IMR-90 (cell line): ENCODE measurements at regions not wholly inside any gene's neighbourhood (a gene's known extent, or its start where the extent isn't known, plus 50 kb on each side); places are given as distances from the start of the nearest gene placed in this dataset.

Source experiments
- ATAC-seq: fragments of 200-7000 bp; cut with Tn5 transposase; 2 replicates; pipeline ENCODE4 v1.9.1; 2020; ENCODE audit warnings: low read depth, mild to moderate bottlenecking, moderate library complexity
- BruUV-seq: library from RNA; stranded (reverse); fragments of 400-500 nt; replicated peaks from 2 replicates; lab custom pipeline; 2021; lab: Mats Ljungman, UMichigan
- CTCF ChIA-PET: fragments of 300-600 bp; formaldehyde crosslinking; extraction: SDS; loops from one replicate; lab custom pipeline; 2021; ENCODE audit warnings: antibody characterized with exemption; lab: Yijun Ruan, JAX
- POLR2A ChIA-PET: fragments of 300-600 bp; sonication (Branson Sonifier 250); formaldehyde crosslinking; loops from one replicate; lab custom pipeline; 2022; ENCODE audit warnings: antibody characterized with exemption; ENCODE audit not compliant: unreplicated experiment; lab: Charles Lee
- DNase-seq: peaks from one replicate; pipeline ENCODE4 v3.0.0; 2013
- H2AFZ ChIP-seq: replicated peaks from 2 replicates; pipeline ENCODE3; 2013; ENCODE audit warnings: low read length, mild to moderate bottlenecking; ENCODE audit not compliant: poor library complexity
- H2AK5ac ChIP-seq: 2 replicates; pipeline ENCODE4 v1.6.1; 2013; ENCODE audit warnings: low read depth, low read length, inconsistent platforms
- H2AK9ac ChIP-seq: replicated peaks from 2 replicates; pipeline ENCODE3; 2013; ENCODE audit warnings: mild to moderate bottlenecking, low read depth, low read length, moderate library complexity; ENCODE audit not compliant: poor library complexity
- H2BK120ac ChIP-seq: 2 replicates; pipeline ENCODE4 v1.6.1; 2013; ENCODE audit warnings: low read depth, low read length, inconsistent platforms
- H2BK15ac ChIP-seq: 3 replicates; pipeline ENCODE4 v1.6.1; 2013; ENCODE audit warnings: low read depth, low read length, inconsistent platforms
- H2BK20ac ChIP-seq: 2 replicates; pipeline ENCODE4 v1.6.1; 2013; ENCODE audit warnings: low read depth, mild to moderate bottlenecking, inconsistent platforms, low read length, moderate library complexity
- H2BK5ac ChIP-seq: 2 replicates; pipeline ENCODE4 v1.6.1; 2013; ENCODE audit warnings: mild to moderate bottlenecking, low read depth, low read length, inconsistent platforms; ENCODE audit not compliant: poor library complexity, severe bottlenecking
- H3K14ac ChIP-seq: replicated peaks from 2 replicates; pipeline ENCODE4 v1.6.1; 2013; ENCODE audit warnings: low read depth, low read length, inconsistent platforms
- H3K18ac ChIP-seq: 2 replicates; pipeline ENCODE4 v1.6.1; 2013; ENCODE audit warnings: low read depth, low read length, control low read depth
- H3K23ac ChIP-seq: 2 replicates; pipeline ENCODE4 v1.6.1; 2013; ENCODE audit warnings: low read depth, low read length, inconsistent platforms
- H3K27ac ChIP-seq: 2 replicates; pipeline ENCODE4 v1.5.1; 2013; ENCODE audit warnings: mild to moderate bottlenecking, control low read depth, low read length; ENCODE audit not compliant: insufficient read depth
- H3K27me3 ChIP-seq: 2 replicates; pipeline ENCODE4 v1.6.1; 2013; ENCODE audit warnings: low read length; ENCODE audit not compliant: control insufficient read depth, insufficient read depth
- H3K36me3 ChIP-seq: 2 replicates; pipeline ENCODE4 v1.6.1; 2013; ENCODE audit warnings: low read length, mixed read lengths; ENCODE audit not compliant: control insufficient read depth, insufficient read depth
- H3K4ac ChIP-seq: 2 replicates; pipeline ENCODE4 v1.6.1; 2013; ENCODE audit warnings: low read depth, low read length, inconsistent platforms
- H3K4me1 ChIP-seq: 2 replicates; pipeline ENCODE4 v1.6.1; 2013; ENCODE audit warnings: low read length, mixed read lengths; ENCODE audit not compliant: control insufficient read depth, insufficient read depth
- H3K4me2 ChIP-seq: 2 replicates; pipeline ENCODE4 v1.6.1; 2013; ENCODE audit warnings: low read depth, mild to moderate bottlenecking, control low read depth, low read length, moderate library complexity
- H3K4me3 ChIP-seq: 2 replicates; pipeline ENCODE4 v1.5.1; 2013; ENCODE audit warnings: low read depth, mild to moderate bottlenecking, control low read depth, low read length, moderate library complexity; ENCODE audit not compliant: insufficient read depth
- H3K56ac ChIP-seq: 2 replicates; pipeline ENCODE4 v1.6.1; 2013; ENCODE audit warnings: low read length, inconsistent platforms; ENCODE audit not compliant: insufficient read depth; ENCODE audit errors: extremely low read depth
- H3K79me1 ChIP-seq, 2 experiments: 2 replicates each; pipeline ENCODE4 v1.6.1; 2013; ENCODE audit warnings: low read length in 2 of 2, inconsistent platforms in 1 of 2, low read depth in 1 of 2
- H3K9ac ChIP-seq: 2 replicates; pipeline ENCODE4 v1.6.1; 2013; ENCODE audit warnings: low read depth, low read length, control low read depth
- H3K9me1 ChIP-seq: 2 replicates; pipeline ENCODE4 v1.6.1; 2013; ENCODE audit warnings: low read length, inconsistent platforms; ENCODE audit not compliant: insufficient read depth
- H3K9me3 ChIP-seq: 2 replicates; pipeline ENCODE4 v1.6.1; 2013; ENCODE audit warnings: low read length; ENCODE audit not compliant: control insufficient read depth, insufficient read depth
- H4K20me1 ChIP-seq: 2 replicates; pipeline ENCODE4 v1.6.1; 2013; ENCODE audit warnings: low read length, inconsistent platforms; ENCODE audit not compliant: insufficient read depth
- H4K5ac ChIP-seq: 2 replicates; pipeline ENCODE4 v1.6.1; 2013; ENCODE audit warnings: mild to moderate bottlenecking, low read depth, low read length, control low read depth
- H4K8ac ChIP-seq, 2 experiments: 2 replicates each; pipeline ENCODE4 v1.6.1; 2013; ENCODE audit warnings: low read depth in 2 of 2, low read length in 2 of 2, control low read depth in 1 of 2, inconsistent platforms in 1 of 2
- H4K91ac ChIP-seq: 2 replicates; pipeline ENCODE4 v1.6.1; 2013; ENCODE audit warnings: low read depth, low read length, inconsistent platforms; ENCODE audit not compliant: insufficient read depth
- BHLHE40 ChIP-seq: fragments of 150-350 bp; IDR thresholded peaks from 2 replicates; pipeline ENCODE4 v1.6.1; 2016; ENCODE audit warnings: mild to moderate bottlenecking, low read depth, low read length
- CEBPB ChIP-seq: IDR thresholded peaks from 2 replicates; pipeline ENCODE4 v1.6.1; 2012; ENCODE audit warnings: low read depth, low read length, improper control_type of control experiment
- MAFK ChIP-seq: IDR thresholded peaks from 2 replicates; pipeline ENCODE4 v1.6.1; 2012; ENCODE audit warnings: low read depth, low read length, improper control_type of control experiment
- NFE2L2 ChIP-seq: fragments of 150-350 bp; IDR thresholded peaks from 2 replicates; pipeline ENCODE4 v1.6.1; 2016; ENCODE audit warnings: low read depth, mild to moderate bottlenecking, low read length
- RFX5 ChIP-seq: IDR thresholded peaks from 2 replicates; pipeline ENCODE4 v1.8.0; 2012; ENCODE audit warnings: low read depth, mild to moderate bottlenecking, low read length, moderate library complexity
- USF2 ChIP-seq: fragments of 150-350 bp; IDR thresholded peaks from 2 replicates; pipeline ENCODE4 v1.6.1; 2017; ENCODE audit warnings: mild to moderate bottlenecking, antibody characterized with exemption, low read length, low read depth
- WGBS, 2 experiments: methylation state at CpG; one replicate each; pipeline versions ENCODE4 v1.1.5 to v1.1.7; 2013; ENCODE audit warnings: missing lambda C conversion rate in 2 of 2; ENCODE audit not compliant: insufficient read length in 1 of 2; ENCODE audit errors: extremely low coverage in 2 of 2; 5-methylcytosine and 5-hydroxymethylcytosine counted together
- dilution Hi-C: fragments of 300-500 bp; cut with HindIII; formaldehyde crosslinking; loops from one replicate; pipeline ENCODE4 v1.14.3; 2018; ENCODE audit warnings: low sequenced_read_pairs; ENCODE audit not compliant: unreplicated experiment
- in situ Hi-C: fragments of 300-500 bp; cut with MboI; formaldehyde crosslinking; loops from 3 replicates; pipeline ENCODE4 v1.14.3; 2019; ENCODE audit warnings: low sequenced_read_pairs, inconsistent platforms, mixed read lengths
- intact Hi-C: fragments of 100-400 bp; cut with micrococcal nuclease; formaldehyde crosslinking; loops from 2 replicates; pipeline ENCODE4 v1.10.0; 2022

- ChIA-PET CTCF (no interaction called here), POLR2A (no interaction called here)
- in situ Hi-C loops (no loop called here), intact Hi-C loops (no loop called here), dilution Hi-C loops (no loop called here)
- WGBS, 2 experiments, result 100% methylated on average over 1 of the region's 2 CpGs; no CpG with 5 or more reads in 1 of the 2 experiments
- Histone ChIP-seq H2AFZ (no peak overlapping the region), H3K4ac (no peak overlapping the region), H3K56ac (no peak overlapping the region), H3K79me1 (no peaks in the 10 kb centered on the region), H3K14ac (no peak overlapping the region), H3K9ac (no peak overlapping the region), H2BK15ac (no peak overlapping the region), H4K20me1 (no peaks in the 10 kb centered on the region), H2BK5ac (no peak overlapping the region), H2AK9ac (no peak overlapping the region), H3K9me3 (no peaks in the 10 kb centered on the region), H3K36me3 (no peaks in the 10 kb centered on the region), H3K18ac (no peak overlapping the region), H3K27ac (no peak overlapping the region), H4K5ac (no peak overlapping the region), H4K8ac (no peak overlapping the region), H4K91ac (no peak overlapping the region), H3K4me1 (no peaks in the 10 kb centered on the region), H3K27me3 (no peaks in the 10 kb centered on the region), H3K4me2 (no peak overlapping the region), H2AK5ac (no peak overlapping the region), H3K4me3 (no peak overlapping the region), H3K9me1 (no peaks in the 10 kb centered on the region), H2BK20ac (no peak overlapping the region), H3K23ac (no peak overlapping the region), H2BK120ac (no peak overlapping the region)
- DNase-seq (no peak), ATAC-seq (no peak)
- no TSS peak for BruUV-seq
- TF ChIP-seq CEBPB, result no peak
- TF ChIP-seq NFE2L2, result no peak
- no peak for TF ChIP-seq USF2
- no peak for TF ChIP-seq RFX5
- TF ChIP-seq BHLHE40, result no peak
- TF ChIP-seq MAFK, result no peak
These were observed 136.5 kb downstream of the RTL3 start for GRCh38 chrX:78522601-78523000.
